ENCODE measurements at regions not wholly inside any gene's neighbourhood (a gene's known extent, or its start where the extent isn't known, plus 50 kb on each side); places are given as distances from the start of the nearest gene placed in this dataset.
"Not testable (repeated sequence)": the region's sequence is repeated elsewhere in the genome, so short reads cannot be mapped to it uniquely, and the experiment has no call there.

GRCh38 chr15:81056304-81056703 is 55.6 kb downstream of the TLNRD1 start:
- no peak for DNase-seq

DNA sequence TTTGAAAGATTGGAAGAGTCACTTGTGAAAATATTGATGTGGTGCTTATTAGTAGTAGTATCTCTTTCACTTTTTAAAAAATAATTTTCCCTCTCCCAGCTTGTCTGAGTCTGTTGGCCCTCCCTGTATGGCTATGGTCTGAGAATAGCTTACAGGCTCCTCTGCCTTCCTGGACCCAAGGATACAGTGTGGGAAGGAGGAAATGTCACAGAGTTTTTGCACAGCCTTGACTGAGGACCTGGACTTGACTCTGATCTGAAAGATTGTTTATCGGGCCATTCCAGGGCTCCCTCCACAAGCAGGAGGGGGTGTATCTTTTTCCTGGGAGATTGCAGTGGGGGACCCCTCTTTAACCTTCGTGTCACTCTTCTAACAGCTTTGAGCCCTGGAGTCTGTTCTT is 59.7 kb downstream of the TLNRD1 start:
- DNase-seq: no peak

- no peak for DNase-seq
Observed at GRCh38 chr15:81060907-81061306, 60.2 kb downstream of the TLNRD1 start.

DNA sequence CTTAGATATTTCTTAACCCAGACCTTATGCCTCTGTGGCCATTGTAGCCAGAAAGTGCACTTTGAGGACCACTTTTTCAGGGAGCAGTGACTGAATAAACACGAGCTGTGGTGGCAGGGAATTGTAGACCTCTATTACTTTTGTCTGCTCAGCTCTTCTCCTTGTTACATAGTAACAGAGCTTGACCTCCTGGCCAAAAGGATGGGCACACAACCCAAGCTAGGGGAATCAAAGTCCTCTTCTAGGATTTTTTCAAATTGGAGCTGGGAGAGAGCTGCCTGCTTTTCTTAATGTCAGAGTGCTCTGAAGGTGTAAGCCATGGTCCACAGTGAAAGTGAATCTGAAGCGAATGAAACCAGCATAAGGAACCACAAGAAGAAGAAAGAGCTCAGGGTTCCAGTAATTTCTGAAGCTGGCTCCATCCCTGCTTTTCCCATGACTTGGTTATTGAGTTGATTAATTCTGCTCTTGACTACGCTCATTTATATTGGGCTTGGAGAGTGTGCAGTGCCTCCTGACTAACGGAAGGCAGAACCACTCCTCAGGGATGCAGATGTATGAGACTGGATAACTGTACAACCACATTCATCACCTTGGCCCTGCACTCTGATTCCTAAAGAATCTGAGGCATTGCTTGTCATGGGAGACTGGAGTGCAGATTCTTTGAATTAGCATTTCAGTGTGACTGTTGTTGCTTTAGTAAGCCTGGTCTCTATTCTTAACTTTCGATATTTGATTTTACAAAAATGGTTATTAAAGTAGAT is 60.9 kb downstream of the TLNRD1 start:
- DNase-seq: no peak

DNA sequence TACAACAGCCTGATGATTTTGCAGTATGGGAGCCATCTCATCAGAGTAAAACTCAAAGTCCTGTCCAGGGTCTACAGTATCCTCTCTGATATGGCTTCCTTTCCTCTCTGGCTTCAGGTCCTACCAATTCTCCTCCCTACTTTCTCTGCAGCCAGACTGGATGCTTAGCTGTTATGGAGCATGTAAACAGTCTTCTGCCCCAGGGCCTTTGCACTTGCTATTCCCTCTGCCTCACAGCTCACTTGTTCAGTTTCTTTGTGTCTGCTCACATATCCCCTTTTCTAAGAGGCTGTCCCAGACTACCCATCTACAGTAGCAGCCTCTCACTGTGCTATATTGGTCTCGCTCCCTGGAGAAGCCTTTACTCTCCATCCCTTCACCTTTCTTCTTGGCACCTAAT is 62.2 kb downstream of the TLNRD1 start:
- no peak for DNase-seq

- no peak for DNase-seq
Observed at GRCh38 chr15:81064253-81064652, 63.5 kb downstream of the TLNRD1 start.

DNA sequence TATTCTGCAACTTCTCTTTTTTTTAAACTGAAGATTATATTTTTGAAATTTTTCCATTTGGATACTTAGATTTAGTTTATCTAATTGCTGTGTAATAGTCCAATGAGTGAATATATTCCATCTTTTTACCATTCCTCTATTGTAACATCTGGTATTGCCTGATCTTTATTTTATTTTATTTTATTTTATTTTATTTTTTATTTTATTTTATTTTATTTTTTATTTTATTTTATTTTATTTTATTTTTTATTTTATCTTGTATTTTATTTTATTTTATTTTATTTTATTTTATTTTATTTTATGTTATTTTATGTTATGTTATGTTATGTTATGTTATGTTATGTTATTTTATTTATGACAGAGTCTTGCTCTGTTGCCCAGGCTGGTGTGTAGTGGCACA is 66.5 kb upstream of the CFAP161 start:
- not testable (repeated sequence) for DNase-seq

- DNase-seq: no peak
Observed at GRCh38 chr15:81068516-81068915, 65.6 kb upstream of the CFAP161 start.

GRCh38 chr15:81069356-81069755 is 64.7 kb upstream of the CFAP161 start:
- peak; percentile 12 for DNase-seq

DNA sequence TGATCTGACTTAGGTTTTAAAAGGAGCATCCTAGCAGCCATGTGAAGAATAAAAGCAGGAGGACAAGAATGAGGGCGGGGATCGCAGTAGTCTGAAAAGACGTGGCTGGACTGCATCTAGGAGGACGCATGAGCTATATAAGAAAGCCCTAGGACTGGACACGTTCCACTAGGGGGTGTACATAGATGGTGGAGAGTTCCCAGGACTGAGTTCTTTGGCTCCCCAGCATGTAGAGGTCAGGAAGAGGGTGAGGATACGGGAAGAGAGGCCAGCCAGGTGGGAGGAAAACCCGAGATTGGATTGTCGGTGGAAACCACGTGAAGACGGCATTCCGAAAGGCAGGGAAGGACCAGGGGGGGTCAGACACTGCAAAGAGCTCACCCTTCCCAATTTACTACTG is 64.2 kb upstream of the CFAP161 start:
- no peak for DNase-seq

DNA sequence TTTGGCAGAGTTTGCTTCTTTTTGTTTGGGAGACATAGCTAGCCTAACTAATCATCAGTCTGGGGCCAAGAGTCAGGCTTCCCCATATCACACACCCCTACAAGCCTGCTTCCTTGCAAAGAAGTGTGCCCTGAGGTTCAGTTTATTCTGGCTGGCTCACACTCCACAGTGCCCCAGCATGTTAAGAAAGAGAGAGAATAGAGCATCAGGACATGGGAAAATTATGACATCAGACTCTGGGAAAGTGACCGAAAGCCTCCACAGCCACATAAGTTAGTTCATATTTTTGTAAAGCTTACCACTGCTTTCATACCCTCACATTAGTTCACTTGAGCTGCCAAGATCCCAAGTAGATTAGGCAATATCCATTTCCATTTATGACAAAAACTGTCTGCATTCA is 63.0 kb upstream of the CFAP161 start:
- DNase-seq: peak; percentile 23

DNA sequence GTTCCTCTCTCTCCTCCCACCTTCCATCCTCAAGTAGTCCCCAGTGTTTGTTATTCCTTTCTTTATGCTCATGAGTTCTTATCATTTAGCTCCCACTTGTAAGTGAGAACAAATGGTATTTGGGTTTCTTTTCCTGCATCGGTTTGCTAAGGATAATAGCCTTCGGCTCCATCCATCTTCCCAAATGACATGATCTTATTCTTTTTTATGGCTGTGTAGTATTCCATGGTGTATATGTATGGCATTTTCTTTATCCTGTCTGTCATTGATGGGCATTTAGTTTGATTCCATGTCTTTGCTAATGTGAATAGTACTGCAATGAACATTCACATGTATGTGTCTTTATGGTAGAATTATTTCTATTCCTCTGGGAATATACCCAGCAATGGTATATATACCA is 62.4 kb upstream of the CFAP161 start:
- DNase-seq: no peak

DNA sequence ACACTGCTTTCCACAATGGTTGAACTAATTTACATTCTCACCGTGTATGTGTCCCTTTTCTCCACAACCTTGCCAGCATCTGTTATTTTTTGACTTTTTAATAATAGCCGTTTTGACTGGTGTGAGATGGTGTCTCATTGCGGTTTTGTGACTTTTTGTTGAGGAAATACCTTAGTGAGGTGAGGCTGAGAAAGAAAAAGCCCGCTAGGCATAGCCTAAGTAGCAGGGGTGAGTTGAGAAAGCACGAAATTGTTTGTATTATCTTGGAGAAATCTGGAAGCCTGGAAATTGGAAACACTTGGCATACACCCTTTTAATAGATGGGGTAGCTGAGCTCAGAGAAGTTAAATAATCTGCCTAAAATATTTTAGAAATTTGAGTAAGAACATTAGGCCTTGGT is 61.5 kb upstream of the CFAP161 start:
- DNase-seq: no peak

GRCh38 chr15:81073801-81074200 is 60.3 kb upstream of the CFAP161 start:
- peak; percentile 15 for DNase-seq

- no peak for DNase-seq
Observed at GRCh38 chr15:81074773-81075172, 59.3 kb upstream of the CFAP161 start.

DNA sequence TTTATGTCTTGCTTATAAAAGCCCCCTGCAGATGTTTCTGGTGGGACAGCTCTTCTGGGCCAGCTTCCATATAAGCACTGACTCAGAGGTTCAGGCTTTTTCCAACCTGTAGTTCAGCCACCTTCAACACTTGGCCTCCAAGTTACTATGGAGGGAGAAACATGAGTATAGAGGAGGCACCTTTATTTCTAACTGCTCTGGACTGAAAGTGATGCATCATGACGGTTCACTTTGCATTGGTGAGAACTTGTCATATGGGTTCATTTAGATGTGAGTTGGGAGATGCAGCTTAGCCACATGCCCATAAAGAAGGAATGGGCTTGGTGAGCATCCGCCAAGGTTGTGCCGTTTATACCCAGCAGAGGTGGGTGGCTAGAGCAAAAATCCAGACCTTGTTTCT is 58.8 kb upstream of the CFAP161 start:
- DNase-seq: no peak

DNA sequence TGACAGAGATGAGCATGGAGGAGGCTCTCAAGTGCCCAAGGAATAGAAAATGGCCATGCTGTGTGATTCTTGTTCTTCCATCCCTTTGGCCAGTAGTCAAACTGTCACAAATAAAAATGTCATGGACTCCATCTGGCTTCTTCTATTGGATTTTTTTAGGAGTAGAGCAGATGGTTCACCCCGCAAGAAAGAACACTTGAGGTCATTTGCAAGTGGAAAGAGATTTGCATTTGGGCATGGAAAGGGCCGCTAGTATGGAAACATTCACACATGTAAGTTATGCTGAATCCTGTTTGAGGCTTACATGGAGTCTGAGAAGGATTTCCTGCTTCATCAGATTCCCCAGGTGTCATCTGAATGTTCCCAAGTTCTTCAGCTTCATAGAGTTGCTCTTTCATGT is 53.1 kb upstream of the CFAP161 start:
- no peak for DNase-seq

- DNase-seq: no peak
Observed at GRCh38 chr15:81083201-81083600, 50.9 kb upstream of the CFAP161 start.
